H1 (cell line): ENCODE measurements at regions not wholly inside any gene's neighbourhood (a gene's known extent, or its start where the extent isn't known, plus 50 kb on each side); places are given as distances from the start of the nearest gene placed in this dataset.

Experiments used
- ATF2 ChIP-seq: IDR thresholded peaks from 2 replicates; pipeline ENCODE4 v1.6.1; 2012; ENCODE audit warnings: low read length, inconsistent platforms
- CREB1 ChIP-seq: IDR thresholded peaks from 2 replicates; pipeline ENCODE4 v1.6.1; 2012; ENCODE audit warnings: inconsistent platforms
- SAP30 ChIP-seq: fragments of 300-600 bp; sonication (generic); IDR thresholded peaks from 2 replicates; pipeline ENCODE4 v1.7.1; 2012; ENCODE audit warnings: low read length, moderate library complexity, mild to moderate bottlenecking, inconsistent platforms; ENCODE audit not compliant: insufficient read depth, insufficient replicate concordance
- SIX5 ChIP-seq: IDR thresholded peaks from 2 replicates; pipeline ENCODE4 v1.6.1; 2011; ENCODE audit warnings: mild to moderate bottlenecking, low read depth, low read length
- TAF7 ChIP-seq: optimal IDR thresholded peaks from 2 replicates; pipeline ENCODE3; 2011; ENCODE audit warnings: low read depth, mild to moderate bottlenecking, inconsistent platforms, low read length, moderate library complexity, borderline replicate concordance
- TF ChIP-seq, protein P1 (sequence below): fragments of 300-600 bp; sonication (generic); IDR thresholded peaks from 2 replicates; pipeline ENCODE4 v1.7.1; 2012; ENCODE audit warnings: low read length, moderate library complexity, mild to moderate bottlenecking, inconsistent platforms; ENCODE audit not compliant: insufficient replicate concordance
- TF ChIP-seq, protein P2 (sequence below): IDR thresholded peaks from 2 replicates; pipeline ENCODE4 v1.6.1; 2011; ENCODE audit warnings: low read length, improper control_type of control experiment
- TF ChIP-seq, protein P3 (sequence below): IDR thresholded peaks from 2 replicates; pipeline ENCODE4 v1.6.1; 2011; ENCODE audit warnings: low read depth, mild to moderate bottlenecking, low read length; ENCODE audit not compliant: insufficient read depth

DNA sequence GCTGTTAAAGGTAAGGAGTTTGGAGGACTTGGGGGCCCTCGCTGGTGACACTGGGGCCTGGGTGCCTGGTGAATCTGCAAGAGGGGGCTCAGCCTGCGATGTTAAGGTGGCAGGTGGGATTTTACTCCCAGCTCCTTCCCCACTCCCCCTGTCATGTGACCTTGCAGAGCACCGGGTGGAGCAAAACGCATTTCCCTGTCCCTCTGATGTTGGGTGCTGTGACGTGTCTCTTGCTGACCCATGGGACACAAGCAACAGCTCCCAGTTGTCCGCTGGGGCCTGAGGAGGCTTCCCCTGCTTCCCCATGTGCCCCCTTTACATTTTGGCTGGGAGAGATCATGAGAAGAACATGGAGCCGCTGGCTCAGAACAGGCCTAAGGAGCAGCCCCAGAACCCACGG, 319.0 kb downstream of the MATN1 start (continued):
- TF ChIP-seq, protein P1, sequence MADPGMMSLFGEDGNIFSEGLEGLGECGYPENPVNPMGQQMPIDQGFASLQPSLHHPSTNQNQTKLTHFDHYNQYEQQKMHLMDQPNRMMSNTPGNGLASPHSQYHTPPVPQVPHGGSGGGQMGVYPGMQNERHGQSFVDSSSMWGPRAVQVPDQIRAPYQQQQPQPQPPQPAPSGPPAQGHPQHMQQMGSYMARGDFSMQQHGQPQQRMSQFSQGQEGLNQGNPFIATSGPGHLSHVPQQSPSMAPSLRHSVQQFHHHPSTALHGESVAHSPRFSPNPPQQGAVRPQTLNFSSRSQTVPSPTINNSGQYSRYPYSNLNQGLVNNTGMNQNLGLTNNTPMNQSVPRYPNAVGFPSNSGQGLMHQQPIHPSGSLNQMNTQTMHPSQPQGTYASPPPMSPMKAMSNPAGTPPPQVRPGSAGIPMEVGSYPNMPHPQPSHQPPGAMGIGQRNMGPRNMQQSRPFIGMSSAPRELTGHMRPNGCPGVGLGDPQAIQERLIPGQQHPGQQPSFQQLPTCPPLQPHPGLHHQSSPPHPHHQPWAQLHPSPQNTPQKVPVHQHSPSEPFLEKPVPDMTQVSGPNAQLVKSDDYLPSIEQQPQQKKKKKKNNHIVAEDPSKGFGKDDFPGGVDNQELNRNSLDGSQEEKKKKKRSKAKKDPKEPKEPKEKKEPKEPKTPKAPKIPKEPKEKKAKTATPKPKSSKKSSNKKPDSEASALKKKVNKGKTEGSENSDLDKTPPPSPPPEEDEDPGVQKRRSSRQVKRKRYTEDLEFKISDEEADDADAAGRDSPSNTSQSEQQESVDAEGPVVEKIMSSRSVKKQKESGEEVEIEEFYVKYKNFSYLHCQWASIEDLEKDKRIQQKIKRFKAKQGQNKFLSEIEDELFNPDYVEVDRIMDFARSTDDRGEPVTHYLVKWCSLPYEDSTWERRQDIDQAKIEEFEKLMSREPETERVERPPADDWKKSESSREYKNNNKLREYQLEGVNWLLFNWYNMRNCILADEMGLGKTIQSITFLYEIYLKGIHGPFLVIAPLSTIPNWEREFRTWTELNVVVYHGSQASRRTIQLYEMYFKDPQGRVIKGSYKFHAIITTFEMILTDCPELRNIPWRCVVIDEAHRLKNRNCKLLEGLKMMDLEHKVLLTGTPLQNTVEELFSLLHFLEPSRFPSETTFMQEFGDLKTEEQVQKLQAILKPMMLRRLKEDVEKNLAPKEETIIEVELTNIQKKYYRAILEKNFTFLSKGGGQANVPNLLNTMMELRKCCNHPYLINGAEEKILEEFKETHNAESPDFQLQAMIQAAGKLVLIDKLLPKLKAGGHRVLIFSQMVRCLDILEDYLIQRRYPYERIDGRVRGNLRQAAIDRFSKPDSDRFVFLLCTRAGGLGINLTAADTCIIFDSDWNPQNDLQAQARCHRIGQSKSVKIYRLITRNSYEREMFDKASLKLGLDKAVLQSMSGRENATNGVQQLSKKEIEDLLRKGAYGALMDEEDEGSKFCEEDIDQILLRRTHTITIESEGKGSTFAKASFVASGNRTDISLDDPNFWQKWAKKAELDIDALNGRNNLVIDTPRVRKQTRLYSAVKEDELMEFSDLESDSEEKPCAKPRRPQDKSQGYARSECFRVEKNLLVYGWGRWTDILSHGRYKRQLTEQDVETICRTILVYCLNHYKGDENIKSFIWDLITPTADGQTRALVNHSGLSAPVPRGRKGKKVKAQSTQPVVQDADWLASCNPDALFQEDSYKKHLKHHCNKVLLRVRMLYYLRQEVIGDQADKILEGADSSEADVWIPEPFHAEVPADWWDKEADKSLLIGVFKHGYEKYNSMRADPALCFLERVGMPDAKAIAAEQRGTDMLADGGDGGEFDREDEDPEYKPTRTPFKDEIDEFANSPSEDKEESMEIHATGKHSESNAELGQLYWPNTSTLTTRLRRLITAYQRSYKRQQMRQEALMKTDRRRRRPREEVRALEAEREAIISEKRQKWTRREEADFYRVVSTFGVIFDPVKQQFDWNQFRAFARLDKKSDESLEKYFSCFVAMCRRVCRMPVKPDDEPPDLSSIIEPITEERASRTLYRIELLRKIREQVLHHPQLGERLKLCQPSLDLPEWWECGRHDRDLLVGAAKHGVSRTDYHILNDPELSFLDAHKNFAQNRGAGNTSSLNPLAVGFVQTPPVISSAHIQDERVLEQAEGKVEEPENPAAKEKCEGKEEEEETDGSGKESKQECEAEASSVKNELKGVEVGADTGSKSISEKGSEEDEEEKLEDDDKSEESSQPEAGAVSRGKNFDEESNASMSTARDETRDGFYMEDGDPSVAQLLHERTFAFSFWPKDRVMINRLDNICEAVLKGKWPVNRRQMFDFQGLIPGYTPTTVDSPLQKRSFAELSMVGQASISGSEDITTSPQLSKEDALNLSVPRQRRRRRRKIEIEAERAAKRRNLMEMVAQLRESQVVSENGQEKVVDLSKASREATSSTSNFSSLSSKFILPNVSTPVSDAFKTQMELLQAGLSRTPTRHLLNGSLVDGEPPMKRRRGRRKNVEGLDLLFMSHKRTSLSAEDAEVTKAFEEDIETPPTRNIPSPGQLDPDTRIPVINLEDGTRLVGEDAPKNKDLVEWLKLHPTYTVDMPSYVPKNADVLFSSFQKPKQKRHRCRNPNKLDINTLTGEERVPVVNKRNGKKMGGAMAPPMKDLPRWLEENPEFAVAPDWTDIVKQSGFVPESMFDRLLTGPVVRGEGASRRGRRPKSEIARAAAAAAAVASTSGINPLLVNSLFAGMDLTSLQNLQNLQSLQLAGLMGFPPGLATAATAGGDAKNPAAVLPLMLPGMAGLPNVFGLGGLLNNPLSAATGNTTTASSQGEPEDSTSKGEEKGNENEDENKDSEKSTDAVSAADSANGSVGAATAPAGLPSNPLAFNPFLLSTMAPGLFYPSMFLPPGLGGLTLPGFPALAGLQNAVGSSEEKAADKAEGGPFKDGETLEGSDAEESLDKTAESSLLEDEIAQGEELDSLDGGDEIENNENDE, result no peak
- TF ChIP-seq SAP30 (no peak), SIX5 (no peak), TAF7 (no peak), CREB1 (no peak), ATF2 (no peak)
- TF ChIP-seq, protein P2, sequence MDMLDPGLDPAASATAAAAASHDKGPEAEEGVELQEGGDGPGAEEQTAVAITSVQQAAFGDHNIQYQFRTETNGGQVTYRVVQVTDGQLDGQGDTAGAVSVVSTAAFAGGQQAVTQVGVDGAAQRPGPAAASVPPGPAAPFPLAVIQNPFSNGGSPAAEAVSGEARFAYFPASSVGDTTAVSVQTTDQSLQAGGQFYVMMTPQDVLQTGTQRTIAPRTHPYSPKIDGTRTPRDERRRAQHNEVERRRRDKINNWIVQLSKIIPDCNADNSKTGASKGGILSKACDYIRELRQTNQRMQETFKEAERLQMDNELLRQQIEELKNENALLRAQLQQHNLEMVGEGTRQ, result no peak; the same call in 1 of the 2 replicates
- TF ChIP-seq, protein P3, sequence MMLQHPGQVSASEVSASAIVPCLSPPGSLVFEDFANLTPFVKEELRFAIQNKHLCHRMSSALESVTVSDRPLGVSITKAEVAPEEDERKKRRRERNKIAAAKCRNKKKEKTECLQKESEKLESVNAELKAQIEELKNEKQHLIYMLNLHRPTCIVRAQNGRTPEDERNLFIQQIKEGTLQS, result no peak
